ENCODE measurements at regions not wholly inside any gene's neighbourhood (a gene's known extent, or its start where the extent isn't known, plus 50 kb on each side); places are given as distances from the start of the nearest gene placed in this dataset.
A peak's percentile ranks its signal among the peaks of the same experiment; 100 is the strongest.

DNA sequence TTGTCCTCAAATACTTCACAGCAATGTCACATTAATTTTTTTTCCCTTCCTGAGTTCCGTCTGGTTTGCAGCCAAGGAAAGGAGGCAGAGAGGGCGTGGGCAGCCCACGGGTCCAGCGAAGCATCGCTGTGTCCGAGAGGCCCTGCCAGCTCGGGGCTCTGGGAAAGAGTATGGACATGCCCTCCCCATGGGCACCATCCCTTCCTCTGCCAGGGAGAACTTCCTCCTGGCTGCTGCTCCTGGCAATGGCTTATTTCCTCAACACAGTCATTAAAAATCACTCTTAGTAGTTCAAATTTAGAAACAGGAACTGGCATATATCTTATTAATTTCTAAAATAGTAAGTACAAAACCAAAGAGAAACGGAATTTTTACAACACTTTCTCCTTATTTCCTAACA lies 115.4 kb downstream of the RIPK4 start:
- Histone ChIP-seq H3K4me3 (ENCODE audit: insufficient read depth, low read depth, low read length) (no peak overlapping the region), H3K36me3 (replicated peaks; ENCODE audit: control insufficient read depth, insufficient read depth, low read length) (no peaks in the 10 kb centered on the region), H3K27me3 (ENCODE audit: control insufficient read depth, insufficient read depth, low read length) (no peaks in the 10 kb centered on the region)
- DNase-seq = no peak

DNA sequence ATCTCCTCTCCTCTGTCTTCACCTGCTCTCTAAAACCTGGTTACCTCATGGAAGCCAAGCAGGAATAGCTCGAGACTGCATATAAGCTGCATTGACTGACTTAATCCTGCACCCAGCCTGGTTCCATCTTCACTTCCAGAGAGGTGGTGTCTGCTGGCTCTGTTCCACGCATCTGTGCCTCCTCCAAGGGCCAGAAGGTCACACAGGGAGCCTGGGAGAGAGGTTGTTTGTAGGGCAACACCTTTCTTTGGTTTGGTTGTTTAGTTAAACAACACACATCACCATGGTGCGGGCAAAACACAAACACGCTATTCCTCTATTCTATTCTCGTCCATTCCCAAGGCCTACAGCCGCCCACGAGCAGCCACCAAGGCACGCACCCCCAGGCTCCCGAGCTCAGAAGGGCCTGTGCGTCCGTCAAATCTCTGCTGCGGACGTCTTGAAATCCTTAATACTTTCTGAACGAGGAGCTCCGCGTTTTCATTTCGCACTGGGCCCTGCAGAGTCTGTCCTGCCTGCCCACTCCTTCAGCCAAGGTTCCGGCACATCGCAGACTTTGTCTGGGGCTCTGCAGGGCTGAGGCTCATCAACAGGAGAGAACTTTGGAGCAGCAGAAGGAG lies 116.2 kb downstream of the RIPK4 start:
- DNase-seq = peak; percentile 22
- no peaks in the 10 kb centered on the region for H3K27me3 ChIP-seq (ENCODE audit: control insufficient read depth, insufficient read depth, low read length)
- H3K4me3 ChIP-seq (ENCODE audit: insufficient read depth, low read depth, low read length) = no peak overlapping the region
- H3K36me3 ChIP-seq (replicated peaks; ENCODE audit: control insufficient read depth, insufficient read depth, low read length) = no peaks in the 10 kb centered on the region

DNA sequence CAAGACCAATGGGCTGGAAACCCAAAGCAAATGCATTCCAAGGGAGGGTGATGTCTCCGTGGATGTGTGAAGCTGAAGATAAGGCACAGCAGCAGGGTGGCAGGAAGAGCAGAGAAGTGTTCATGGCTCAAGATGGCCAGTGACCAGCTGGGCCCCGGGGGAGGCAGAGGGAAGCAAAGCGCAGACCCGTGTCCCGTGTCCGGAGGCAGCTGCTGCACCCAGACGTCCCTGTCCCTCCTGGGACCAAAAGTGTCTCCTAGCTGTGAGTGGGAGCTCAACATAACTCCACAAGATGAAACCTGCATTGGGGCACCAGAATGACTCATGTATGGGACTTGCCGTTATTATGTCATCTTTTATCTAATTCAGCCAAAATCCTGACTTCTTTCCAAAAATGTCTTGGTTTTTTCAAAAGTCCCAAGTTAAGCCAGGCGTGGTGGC lies 118.2 kb downstream of the RIPK4 start:
- DNase-seq = no peak
- H3K36me3 ChIP-seq (replicated peaks; ENCODE audit: control insufficient read depth, insufficient read depth, low read length) = no peaks in the 10 kb centered on the region
- H3K4me3 ChIP-seq (ENCODE audit: insufficient read depth, low read depth, low read length) = no peak overlapping the region
- no peaks in the 10 kb centered on the region for H3K27me3 ChIP-seq (ENCODE audit: control insufficient read depth, insufficient read depth, low read length)

DNA sequence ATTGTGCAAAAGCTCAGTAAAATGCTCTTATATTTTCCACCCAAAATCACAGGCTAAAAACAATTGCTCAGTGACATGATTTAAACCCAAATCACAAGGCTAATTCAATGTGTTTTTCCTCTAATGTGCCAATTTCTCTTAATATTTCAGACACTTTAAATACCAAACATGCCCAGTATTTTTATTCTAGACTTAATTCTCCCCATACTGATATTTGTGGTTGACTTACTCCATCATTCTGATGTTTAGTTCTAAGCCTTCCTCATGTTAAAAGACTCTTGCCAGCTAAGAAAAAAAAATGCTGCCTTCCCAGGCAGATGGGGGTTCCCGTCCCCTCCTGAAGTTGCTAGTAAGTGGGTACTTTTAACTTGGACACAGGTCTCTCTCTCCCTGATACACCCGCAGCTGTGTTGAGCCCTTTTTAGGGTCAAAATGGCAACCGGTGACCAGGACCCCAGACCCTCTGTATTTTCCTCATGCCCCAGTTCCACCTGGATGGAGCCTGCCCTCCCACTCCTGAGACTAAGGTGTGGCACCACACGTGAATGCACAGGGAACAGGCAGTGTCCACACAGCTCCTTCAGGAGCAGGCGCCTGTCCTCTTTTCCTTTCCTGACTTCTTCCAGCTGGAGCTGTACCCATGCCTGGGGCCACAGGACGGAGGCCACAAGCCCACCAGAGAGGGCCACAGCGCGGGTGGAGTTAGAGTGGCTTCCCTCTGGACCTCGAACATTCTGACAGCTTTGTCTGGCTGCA lies 118.9 kb downstream of the RIPK4 start:
- DNase-seq = no peak
- Histone ChIP-seq H3K36me3 (replicated peaks; ENCODE audit: control insufficient read depth, insufficient read depth, low read length) (no peaks in the 10 kb centered on the region), H3K27me3 (ENCODE audit: control insufficient read depth, insufficient read depth, low read length) (no peaks in the 10 kb centered on the region), H3K4me3 (ENCODE audit: insufficient read depth, low read depth, low read length) (no peak overlapping the region)

- no peak for DNase-seq
- H3K36me3 ChIP-seq (replicated peaks; ENCODE audit: control insufficient read depth, insufficient read depth, low read length) = no peaks in the 10 kb centered on the region
- no peaks in the 10 kb centered on the region for H3K27me3 ChIP-seq (ENCODE audit: control insufficient read depth, insufficient read depth, low read length)
- H3K4me3 ChIP-seq (ENCODE audit: insufficient read depth, low read depth, low read length) = no peak overlapping the region
These were observed 123.4 kb downstream of the RIPK4 start for GRCh38 chr21:41643246-41643966.

GRCh38 chr21:41641821-41642701 lies 124.8 kb downstream of the RIPK4 start:
- no peaks in the 10 kb centered on the region for H3K36me3 ChIP-seq (replicated peaks; ENCODE audit: control insufficient read depth, insufficient read depth, low read length)
- no peaks in the 10 kb centered on the region for H3K27me3 ChIP-seq (ENCODE audit: control insufficient read depth, insufficient read depth, low read length)
- DNase-seq = no peak
- no peak overlapping the region for H3K4me3 ChIP-seq (ENCODE audit: insufficient read depth, low read depth, low read length)

DNA sequence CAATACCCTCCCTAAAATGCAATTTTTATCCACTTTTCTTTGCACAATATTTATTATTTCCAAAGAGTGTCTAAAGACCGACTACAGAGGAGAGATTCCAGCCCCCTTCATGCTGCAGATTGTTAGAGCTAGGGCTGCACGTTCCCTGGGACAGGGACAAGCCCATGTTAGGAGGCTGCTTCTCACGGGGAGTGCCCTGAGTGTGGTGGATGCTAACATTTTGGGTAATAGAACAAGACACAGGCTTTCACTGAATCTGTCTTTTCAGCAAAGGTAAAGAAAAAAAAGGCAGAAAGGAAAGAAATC lies 125.4 kb downstream of the RIPK4 start:
- H3K4me3 ChIP-seq (ENCODE audit: insufficient read depth, low read depth, low read length) = no peak overlapping the region
- no peaks in the 10 kb centered on the region for H3K36me3 ChIP-seq (replicated peaks; ENCODE audit: control insufficient read depth, insufficient read depth, low read length)
- H3K27me3 ChIP-seq (ENCODE audit: control insufficient read depth, insufficient read depth, low read length) = no peaks in the 10 kb centered on the region
- DNase-seq = no peak

DNA sequence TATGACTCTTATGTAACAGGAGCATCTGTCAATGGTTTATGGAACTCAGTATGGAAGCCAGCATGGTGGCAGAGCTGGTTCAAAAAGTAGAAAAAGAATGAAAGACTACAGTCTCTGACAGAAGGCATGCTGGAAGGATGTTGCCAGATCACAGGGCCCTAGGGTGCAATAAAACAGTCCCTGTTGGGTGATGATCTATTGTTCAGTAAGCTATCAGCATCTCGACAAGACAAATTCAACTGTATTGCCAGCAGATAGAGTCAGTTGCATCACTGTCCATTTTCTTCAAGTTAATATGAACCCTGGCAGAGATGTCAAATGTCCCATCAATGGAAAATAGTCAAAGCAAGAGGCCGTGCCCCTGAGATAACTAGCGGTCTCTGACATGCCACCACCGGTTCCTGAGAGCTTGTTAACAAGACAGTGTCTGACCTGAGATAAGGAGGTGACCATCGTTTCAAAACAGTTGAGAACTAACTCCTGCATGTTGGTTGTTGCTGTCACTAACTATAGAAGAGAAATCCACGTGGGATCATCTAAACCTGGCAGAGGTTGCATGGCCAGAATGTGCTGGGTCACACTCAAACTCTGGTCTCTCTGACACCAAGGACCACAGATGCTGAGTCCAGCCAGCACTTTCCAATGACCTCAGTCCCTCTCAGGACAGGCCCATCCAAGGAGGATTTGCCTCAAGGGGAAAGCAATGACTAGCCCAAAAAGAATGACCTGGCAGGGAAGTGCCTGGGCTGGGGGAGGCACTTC lies 125.9 kb downstream of the RIPK4 start:
- no peak for DNase-seq
- Histone ChIP-seq H3K4me3 (ENCODE audit: insufficient read depth, low read depth, low read length) (no peak overlapping the region), H3K36me3 (replicated peaks; ENCODE audit: control insufficient read depth, insufficient read depth, low read length) (no peaks in the 10 kb centered on the region), H3K27me3 (ENCODE audit: control insufficient read depth, insufficient read depth, low read length) (no peaks in the 10 kb centered on the region)

DNA sequence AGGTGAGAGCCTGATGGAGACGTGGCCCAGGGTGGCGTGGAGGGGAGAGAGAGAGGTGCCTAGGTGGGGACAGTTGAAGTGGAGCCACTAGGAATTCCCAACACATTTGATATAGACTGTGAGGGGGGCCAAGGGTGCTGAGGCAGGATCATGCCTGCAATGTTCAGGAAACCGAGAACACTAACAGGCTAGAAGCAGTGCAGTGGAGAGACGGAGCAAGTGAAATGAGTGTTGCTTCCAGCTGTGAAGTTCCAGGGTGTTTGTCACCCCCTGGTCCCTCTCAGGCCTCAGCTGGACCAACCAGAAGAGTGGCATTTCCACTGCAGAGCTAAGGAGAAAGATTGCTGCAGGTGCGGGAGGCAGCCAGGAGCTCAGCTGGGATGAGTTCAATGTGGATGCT lies 127.1 kb downstream of the RIPK4 start:
- H3K4me3 ChIP-seq (ENCODE audit: insufficient read depth, low read depth, low read length) = no peak overlapping the region
- no peak for DNase-seq
- no peaks in the 10 kb centered on the region for H3K36me3 ChIP-seq (replicated peaks; ENCODE audit: control insufficient read depth, insufficient read depth, low read length)
- no peaks in the 10 kb centered on the region for H3K27me3 ChIP-seq (ENCODE audit: control insufficient read depth, insufficient read depth, low read length)

DNA sequence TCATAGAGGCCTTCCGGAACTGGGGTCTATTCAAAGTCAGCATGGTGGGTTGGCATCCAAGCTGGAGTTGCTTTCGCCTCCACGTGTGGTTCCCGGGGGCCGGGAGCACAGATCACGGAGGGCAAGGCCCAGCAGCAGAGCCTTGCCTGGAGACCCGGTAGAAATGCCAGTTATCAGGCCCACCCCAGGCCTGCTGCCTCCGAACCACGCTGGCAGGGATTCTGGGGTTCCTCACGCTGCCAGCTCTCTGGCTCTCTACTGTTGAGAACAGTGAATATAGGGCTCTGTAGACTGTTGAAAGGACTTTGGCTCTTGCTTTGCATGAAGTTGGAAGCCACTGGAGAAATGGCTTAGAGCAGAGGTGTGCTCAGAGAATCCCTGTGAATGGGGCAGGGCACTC lies 127.5 kb downstream of the RIPK4 start:
- DNase-seq = no peak
- H3K27me3 ChIP-seq (ENCODE audit: control insufficient read depth, insufficient read depth, low read length) = no peaks in the 10 kb centered on the region

DNA sequence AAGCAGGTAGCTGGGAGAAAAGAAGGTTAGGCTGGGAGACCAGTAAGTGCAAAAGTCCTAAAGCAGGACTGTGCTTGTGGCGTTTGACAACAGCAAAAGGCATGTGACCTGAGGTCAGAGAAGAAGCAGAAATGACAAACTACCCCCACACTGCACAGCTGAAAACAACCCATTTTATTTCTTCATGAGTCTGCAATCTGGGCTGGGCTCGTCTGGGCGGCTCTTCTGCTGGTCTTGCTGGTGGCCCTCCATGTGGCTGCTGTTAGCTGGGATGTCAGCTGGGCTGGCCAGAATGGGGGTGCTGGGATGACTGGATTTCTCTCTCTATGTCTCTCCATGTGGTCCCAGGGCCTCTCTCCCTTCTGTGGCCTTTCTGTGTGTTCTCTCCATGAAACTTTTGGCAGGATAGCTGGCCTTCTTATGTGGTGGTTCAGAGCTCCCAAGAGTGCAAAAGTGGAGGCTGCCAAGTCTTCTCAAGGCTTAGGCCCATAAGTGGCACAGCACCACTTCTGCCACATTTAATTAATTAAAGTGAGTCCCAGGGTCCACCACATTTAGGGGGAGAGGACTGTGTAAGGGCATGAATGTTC lies 128.6 kb downstream of the RIPK4 start:
- H3K4me3 ChIP-seq (ENCODE audit: insufficient read depth, low read depth, low read length) = no peak overlapping the region
- H3K36me3 ChIP-seq (replicated peaks; ENCODE audit: control insufficient read depth, insufficient read depth, low read length) = no peaks in the 10 kb centered on the region
- DNase-seq = no peak
- no peaks in the 10 kb centered on the region for H3K27me3 ChIP-seq (ENCODE audit: control insufficient read depth, insufficient read depth, low read length)

More for the DNA sequence above, 127.5 kb downstream of the RIPK4 start:
- no peak overlapping the region for H3K4me3 ChIP-seq (ENCODE audit: insufficient read depth, low read depth, low read length)
- no peaks in the 10 kb centered on the region for H3K36me3 ChIP-seq (replicated peaks; ENCODE audit: control insufficient read depth, insufficient read depth, low read length)

DNA sequence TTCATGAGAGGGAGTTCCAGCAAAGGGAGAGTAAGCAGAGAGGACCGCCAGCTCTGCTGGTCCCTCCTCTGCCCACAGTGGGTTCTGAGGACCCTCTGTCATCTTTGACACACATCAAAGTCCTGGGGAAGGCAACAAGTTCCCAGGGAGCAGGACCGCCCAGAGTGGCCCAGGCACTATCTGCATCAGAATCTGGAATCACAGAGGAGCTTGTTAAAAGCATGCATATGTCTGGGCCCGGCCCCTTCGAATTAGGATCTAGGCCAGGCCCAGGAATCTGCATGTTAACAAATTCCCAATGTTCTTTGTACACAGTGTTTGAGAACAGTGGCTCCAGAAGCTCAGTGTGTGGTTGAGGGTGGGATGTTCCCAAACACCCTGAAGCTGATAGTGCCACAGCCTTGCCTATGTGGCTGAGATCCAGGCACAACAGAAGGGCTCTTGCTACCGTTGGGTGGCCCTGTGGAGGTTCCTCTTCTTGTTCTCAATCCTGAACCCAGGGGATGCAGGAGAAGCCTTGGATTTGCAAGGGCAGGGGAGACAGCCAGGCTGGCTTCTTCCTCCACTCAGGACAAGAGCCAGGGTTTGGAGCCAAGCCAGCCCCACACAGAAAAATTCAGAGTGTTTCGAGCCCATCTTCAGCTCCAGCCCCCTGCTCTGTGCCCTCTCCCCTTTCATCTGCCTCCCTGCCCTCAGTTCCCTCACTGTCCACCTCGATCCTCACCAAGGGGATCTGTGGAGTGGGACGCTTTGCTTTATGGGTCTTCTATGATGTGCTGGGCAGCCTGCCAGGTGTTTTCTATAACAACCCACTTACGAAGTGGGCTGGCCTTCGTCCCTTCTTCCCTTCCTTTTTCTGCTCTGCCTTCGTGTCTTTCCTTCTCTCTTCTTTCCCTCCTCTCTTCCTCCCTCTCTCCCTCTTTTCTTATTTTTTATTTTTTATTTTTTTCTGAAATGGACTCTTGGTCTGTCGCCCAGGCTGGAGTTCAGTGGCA lies 129.0 kb upstream of the TMPRSS2 start:
- no peaks in the 10 kb centered on the region for H3K36me3 ChIP-seq (replicated peaks; ENCODE audit: control insufficient read depth, insufficient read depth, low read length)
- H3K4me3 ChIP-seq (ENCODE audit: insufficient read depth, low read depth, low read length) = no peak overlapping the region
- no peaks in the 10 kb centered on the region for H3K27me3 ChIP-seq (ENCODE audit: control insufficient read depth, insufficient read depth, low read length)
- no peak for DNase-seq

DNA sequence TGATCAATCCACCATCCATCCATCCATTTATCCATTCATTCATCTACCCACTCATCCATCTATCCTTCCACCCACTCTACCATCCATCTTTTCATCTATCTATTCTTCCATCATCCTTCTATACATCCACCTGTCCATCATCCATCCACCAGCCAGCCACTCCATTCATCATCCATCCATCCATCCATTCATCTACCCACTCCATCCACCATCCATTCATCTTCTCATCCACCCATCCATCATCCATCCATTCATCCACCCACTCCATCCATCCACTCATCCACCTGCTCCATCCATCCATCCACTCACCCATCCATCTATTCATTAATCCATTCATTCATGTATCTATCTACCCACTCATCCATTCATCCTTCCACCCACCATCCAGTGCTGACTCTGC lies 127.9 kb upstream of the TMPRSS2 start:
- no peak overlapping the region for H3K4me3 ChIP-seq (ENCODE audit: insufficient read depth, low read depth, low read length)
- DNase-seq = no peak
- no peaks in the 10 kb centered on the region for H3K36me3 ChIP-seq (replicated peaks; ENCODE audit: control insufficient read depth, insufficient read depth, low read length)
- H3K27me3 ChIP-seq (ENCODE audit: control insufficient read depth, insufficient read depth, low read length) = no peaks in the 10 kb centered on the region
